GM20000 (cell line): ENCODE measurements at regions not wholly inside any gene's neighbourhood (a gene's known extent, or its start where the extent isn't known, plus 50 kb on each side); places are given as distances from the start of the nearest gene placed in this dataset.

ENCODE experiments used
- DNase-seq: peaks from one replicate; pipeline ENCODE4 v3.0.0; 2012; ENCODE audit warnings: low spot score
- CTCF ChIP-seq: IDR thresholded peaks from 2 replicates; pipeline ENCODE4 v1.5.1; 2012; ENCODE audit warnings: mild to moderate bottlenecking, control low read depth; ENCODE audit errors: extremely low read depth, missing control alignments

GRCh38 chr6:148170286-148170685 is 172.4 kb upstream of the SASH1 start:
- DNase-seq, result no peak
- no peak for TF ChIP-seq CTCF

- TF ChIP-seq CTCF, result no peak
- no peak for DNase-seq
These were observed 169.1 kb upstream of the SASH1 start for GRCh38 chr6:148173548-148173947.

GRCh38 chr6:148175550-148176188 is 167.0 kb upstream of the SASH1 start:
- DNase-seq, result no peak
- TF ChIP-seq CTCF, result no peak

GRCh38 chr6:148177589-148178233 is 164.9 kb upstream of the SASH1 start:
- DNase-seq, result peak; percentile 59
- peak; percentile 67 for TF ChIP-seq CTCF

- TF ChIP-seq CTCF, result no peak
- no peak for DNase-seq
These were observed 162.9 kb upstream of the SASH1 start for GRCh38 chr6:148179786-148180185.

- no peak for DNase-seq
- no peak for TF ChIP-seq CTCF
These were observed 160.3 kb upstream of the SASH1 start for GRCh38 chr6:148182378-148182777.

GRCh38 chr6:148183776-148184175 is 158.9 kb upstream of the SASH1 start:
- DNase-seq, result no peak
- TF ChIP-seq CTCF, result no peak
